ENCODE measurements at regions not wholly inside any gene's neighbourhood (a gene's known extent, or its start where the extent isn't known, plus 50 kb on each side); places are given as distances from the start of the nearest gene placed in this dataset.

DNA sequence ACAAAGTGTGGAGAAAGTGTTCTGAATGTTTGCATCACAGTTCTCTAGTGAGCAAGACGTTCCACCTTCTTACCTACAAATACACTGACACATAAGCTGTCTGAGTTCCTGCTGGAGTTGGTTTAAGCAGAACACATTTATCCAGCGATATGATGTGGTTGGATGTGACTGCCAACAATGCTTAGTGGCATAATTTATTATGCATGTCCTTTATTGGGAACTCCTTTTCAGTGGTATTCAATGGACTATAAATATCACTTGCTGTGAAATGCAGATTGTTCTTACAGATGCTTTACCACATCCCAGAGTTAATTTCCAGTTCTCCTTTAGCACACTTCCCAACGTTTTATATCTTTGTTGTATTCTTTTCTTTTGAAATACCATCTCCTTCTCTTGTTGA is 222.2 kb downstream of the LURAP1L start (continued):
- TF ChIP-seq CREB1 (CRISPR knock-in tag; IDR thresholded peaks at IDR 0.05; ENCODE audit: low read depth) (no peak), ZNF114 (CRISPR knock-in tag; IDR thresholded peaks at IDR 0.05) (no peak), STAT1 (IDR thresholded peaks at IDR 0.05; ENCODE audit: unreplicated experiment) (no peak), EZH2 (IDR thresholded peaks at IDR 0.05; ENCODE audit: low read depth, unreplicated experiment) (no peak)
- TF ChIP-seq, protein P1, sequence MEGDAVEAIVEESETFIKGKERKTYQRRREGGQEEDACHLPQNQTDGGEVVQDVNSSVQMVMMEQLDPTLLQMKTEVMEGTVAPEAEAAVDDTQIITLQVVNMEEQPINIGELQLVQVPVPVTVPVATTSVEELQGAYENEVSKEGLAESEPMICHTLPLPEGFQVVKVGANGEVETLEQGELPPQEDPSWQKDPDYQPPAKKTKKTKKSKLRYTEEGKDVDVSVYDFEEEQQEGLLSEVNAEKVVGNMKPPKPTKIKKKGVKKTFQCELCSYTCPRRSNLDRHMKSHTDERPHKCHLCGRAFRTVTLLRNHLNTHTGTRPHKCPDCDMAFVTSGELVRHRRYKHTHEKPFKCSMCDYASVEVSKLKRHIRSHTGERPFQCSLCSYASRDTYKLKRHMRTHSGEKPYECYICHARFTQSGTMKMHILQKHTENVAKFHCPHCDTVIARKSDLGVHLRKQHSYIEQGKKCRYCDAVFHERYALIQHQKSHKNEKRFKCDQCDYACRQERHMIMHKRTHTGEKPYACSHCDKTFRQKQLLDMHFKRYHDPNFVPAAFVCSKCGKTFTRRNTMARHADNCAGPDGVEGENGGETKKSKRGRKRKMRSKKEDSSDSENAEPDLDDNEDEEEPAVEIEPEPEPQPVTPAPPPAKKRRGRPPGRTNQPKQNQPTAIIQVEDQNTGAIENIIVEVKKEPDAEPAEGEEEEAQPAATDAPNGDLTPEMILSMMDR (conservative IDR thresholded peaks at IDR 0.05; ENCODE audit: low read depth in 2 of 2): no peak
- TF ChIP-seq, protein P2, sequence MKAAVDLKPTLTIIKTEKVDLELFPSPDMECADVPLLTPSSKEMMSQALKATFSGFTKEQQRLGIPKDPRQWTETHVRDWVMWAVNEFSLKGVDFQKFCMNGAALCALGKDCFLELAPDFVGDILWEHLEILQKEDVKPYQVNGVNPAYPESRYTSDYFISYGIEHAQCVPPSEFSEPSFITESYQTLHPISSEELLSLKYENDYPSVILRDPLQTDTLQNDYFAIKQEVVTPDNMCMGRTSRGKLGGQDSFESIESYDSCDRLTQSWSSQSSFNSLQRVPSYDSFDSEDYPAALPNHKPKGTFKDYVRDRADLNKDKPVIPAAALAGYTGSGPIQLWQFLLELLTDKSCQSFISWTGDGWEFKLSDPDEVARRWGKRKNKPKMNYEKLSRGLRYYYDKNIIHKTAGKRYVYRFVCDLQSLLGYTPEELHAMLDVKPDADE (IDR thresholded peaks at IDR 0.05): no peak

DNA sequence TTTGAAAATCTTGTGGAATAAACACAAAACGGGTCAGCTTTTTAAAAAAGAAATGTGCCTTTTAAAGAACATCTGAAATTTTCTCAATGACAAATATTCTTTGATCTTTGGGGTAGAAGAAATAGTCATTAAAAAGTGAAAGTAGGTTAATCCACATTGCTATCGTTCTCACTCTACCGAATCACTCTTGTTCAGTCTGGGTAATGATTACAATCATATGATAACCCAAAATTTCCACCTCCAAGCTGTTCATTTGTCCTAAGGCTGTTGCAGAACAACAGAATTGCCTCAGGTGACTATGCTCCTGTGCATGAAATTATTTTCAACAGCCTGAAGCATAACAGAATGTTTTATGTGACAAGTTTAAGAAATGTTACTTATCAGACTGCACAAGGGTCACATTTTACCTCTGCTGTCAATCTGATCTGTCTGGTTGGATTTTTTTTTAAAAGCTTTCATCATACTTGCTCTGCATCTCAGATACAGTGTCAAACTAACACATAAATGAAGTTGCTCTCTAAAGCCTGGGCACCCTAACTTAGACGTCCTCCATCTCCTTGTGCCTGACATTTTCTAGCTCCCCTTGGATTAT is 227.3 kb downstream of the LURAP1L start:
- ATAC-seq: no peak

More for the DNA sequence above, 227.3 kb downstream of the LURAP1L start:
- Histone ChIP-seq H3K4me1 (ENCODE audit: insufficient read depth) (peaks cover 10% of the 10 kb centered on the region; the same call in 1 of the 2 replicates), H3K27ac (ENCODE audit: low read depth) (no peak overlapping the region), H3F3A (replicated peaks; ENCODE audit: low read depth) (no peaks in the 10 kb centered on the region), H3K27me3 (ENCODE audit: insufficient read depth) (no peaks in the 10 kb centered on the region), H3K79me2 (replicated peaks; ENCODE audit: insufficient read depth) (no peaks in the 10 kb centered on the region), H3K4me3 (no peak overlapping the region), H3K4me2 (no peak overlapping the region), H3K36me3 (ENCODE audit: insufficient read depth) (no peaks in the 10 kb centered on the region), H2AFZ (no peak overlapping the region), H4K20me1 (replicated peaks; ENCODE audit: insufficient read depth) (no peaks in the 10 kb centered on the region), H3K9me2 (ENCODE audit: insufficient read depth) (no peaks in the 10 kb centered on the region)
- Mint-ChIP-seq H3K4me1 (peaks cover 5% of the 10 kb centered on the region; the same call in 2 of the 3 replicates), H3K9me3 (no peaks in the 10 kb centered on the region; the same call in 2 of the 3 replicates), H3K36me3 (ENCODE audit: low read depth) (no peaks in the 10 kb centered on the region), H3K27ac (no peak overlapping the region), H3K27me3 (ENCODE audit: insufficient read depth, low read depth, poor library complexity) (no peaks in the 10 kb centered on the region), H3K4me3 (no peak overlapping the region)
- TF ChIP-seq, protein P2 (IDR thresholded peaks at IDR 0.05): no peak
- TF ChIP-seq POLR2AphosphoS5 (IDR thresholded peaks at IDR 0.05; ENCODE audit: low read depth) (no peak), EZH2 (IDR thresholded peaks at IDR 0.05; ENCODE audit: low read depth, unreplicated experiment) (no peak), JUNB (IDR thresholded peaks at IDR 0.05; ENCODE audit: unreplicated experiment) (no peak), EZH2phosphoT487 (IDR thresholded peaks at IDR 0.05; ENCODE audit: unreplicated experiment) (no peak), NANOG (IDR thresholded peaks at IDR 0.05; ENCODE audit: borderline replicate concordance) (no peak), ZNF114 (CRISPR knock-in tag; IDR thresholded peaks at IDR 0.05) (no peak)
- TF ChIP-seq, protein P1 (conservative IDR thresholded peaks at IDR 0.05; ENCODE audit: low read depth in 2 of 2): no peak
- TF ChIP-seq, protein P3, sequence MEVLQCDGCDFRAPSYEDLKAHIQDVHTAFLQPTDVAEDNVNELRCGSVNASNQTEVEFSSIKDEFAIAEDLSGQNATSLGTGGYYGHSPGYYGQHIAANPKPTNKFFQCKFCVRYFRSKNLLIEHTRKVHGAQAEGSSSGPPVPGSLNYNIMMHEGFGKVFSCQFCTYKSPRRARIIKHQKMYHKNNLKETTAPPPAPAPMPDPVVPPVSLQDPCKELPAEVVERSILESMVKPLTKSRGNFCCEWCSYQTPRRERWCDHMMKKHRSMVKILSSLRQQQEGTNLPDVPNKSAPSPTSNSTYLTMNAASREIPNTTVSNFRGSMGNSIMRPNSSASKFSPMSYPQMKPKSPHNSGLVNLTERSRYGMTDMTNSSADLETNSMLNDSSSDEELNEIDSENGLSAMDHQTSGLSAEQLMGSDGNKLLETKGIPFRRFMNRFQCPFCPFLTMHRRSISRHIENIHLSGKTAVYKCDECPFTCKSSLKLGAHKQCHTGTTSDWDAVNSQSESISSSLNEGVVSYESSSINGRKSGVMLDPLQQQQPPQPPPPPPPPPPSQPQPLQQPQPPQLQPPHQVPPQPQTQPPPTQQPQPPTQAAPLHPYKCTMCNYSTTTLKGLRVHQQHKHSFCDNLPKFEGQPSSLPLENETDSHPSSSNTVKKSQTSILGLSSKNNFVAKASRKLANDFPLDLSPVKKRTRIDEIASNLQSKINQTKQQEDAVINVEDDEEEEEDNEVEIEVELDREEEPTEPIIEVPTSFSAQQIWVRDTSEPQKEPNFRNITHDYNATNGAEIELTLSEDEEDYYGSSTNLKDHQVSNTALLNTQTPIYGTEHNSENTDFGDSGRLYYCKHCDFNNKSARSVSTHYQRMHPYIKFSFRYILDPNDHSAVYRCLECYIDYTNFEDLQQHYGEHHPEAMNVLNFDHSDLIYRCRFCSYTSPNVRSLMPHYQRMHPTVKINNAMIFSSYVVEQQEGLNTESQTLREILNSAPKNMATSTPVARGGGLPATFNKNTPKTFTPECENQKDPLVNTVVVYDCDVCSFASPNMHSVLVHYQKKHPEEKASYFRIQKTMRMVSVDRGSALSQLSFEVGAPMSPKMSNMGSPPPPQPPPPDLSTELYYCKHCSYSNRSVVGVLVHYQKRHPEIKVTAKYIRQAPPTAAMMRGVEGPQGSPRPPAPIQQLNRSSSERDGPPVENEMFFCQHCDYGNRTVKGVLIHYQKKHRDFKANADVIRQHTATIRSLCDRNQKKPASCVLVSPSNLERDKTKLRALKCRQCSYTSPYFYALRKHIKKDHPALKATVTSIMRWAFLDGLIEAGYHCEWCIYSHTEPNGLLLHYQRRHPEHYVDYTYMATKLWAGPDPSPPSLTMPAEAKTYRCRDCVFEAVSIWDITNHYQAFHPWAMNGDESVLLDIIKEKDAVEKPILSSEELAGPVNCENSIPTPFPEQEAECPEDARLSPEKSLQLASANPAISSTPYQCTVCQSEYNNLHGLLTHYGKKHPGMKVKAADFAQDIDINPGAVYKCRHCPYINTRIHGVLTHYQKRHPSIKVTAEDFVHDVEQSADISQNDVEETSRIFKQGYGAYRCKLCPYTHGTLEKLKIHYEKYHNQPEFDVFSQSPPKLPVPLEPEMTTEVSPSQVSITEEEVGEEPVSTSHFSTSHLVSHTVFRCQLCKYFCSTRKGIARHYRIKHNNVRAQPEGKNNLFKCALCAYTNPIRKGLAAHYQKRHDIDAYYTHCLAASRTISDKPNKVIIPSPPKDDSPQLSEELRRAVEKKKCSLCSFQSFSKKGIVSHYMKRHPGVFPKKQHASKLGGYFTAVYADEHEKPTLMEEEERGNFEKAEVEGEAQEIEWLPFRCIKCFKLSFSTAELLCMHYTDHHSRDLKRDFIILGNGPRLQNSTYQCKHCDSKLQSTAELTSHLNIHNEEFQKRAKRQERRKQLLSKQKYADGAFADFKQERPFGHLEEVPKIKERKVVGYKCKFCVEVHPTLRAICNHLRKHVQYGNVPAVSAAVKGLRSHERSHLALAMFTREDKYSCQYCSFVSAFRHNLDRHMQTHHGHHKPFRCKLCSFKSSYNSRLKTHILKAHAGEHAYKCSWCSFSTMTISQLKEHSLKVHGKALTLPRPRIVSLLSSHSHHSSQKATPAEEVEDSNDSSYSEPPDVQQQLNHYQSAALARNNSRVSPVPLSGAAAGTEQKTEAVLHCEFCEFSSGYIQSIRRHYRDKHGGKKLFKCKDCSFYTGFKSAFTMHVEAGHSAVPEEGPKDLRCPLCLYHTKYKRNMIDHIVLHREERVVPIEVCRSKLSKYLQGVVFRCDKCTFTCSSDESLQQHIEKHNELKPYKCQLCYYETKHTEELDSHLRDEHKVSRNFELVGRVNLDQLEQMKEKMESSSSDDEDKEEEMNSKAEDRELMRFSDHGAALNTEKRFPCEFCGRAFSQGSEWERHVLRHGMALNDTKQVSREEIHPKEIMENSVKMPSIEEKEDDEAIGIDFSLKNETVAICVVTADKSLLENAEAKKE (CRISPR knock-in tag; IDR thresholded peaks at IDR 0.05): no peak
- DNase-seq (ENCODE audit: low spot score): no peak

Measured in GM23338 (cell line).